Gastroesophageal sphincter (tissue), 4 donors: ENCODE measurements at regions not wholly inside any gene's neighbourhood (a gene's known extent, or its start where the extent isn't known, plus 50 kb on each side); places are given as distances from the start of the nearest gene placed in this dataset.

ENCODE experiments used
- ATAC-seq: fragments of 150-250 bp; one replicate; pipeline ENCODE4 v1.9.1; 2016; ENCODE audit warnings: mild to moderate bottlenecking, moderate library complexity
- H3K27ac ChIP-seq, 4 donors: fragments of 200-600 bp; sonication (generic) in 3 of 4; 1 replicate in 3 of 4; 2 replicates in 1 of 4; pipeline ENCODE4 v1.5.1; 2016 to 2019
- H3K27me3 ChIP-seq: fragments of 200-600 bp; sonication (generic); one replicate; pipeline ENCODE4 v1.5.1; 2019
- H3K36me3 ChIP-seq, 2 donors: fragments of 200-600 bp; sonication (generic); one replicate each; pipeline ENCODE4 v1.5.1; 2019; ENCODE audit warnings: control low read depth in 1 of 2
- H3K4me1 ChIP-seq, 3 donors: fragments of 200-600 bp; sonication (generic); 1 replicate in 2 of 3; 2 replicates in 1 of 3; pipeline ENCODE4 v1.5.1; 2016 to 2019; ENCODE audit warnings: control low read depth in 2 of 3
- H3K4me3 ChIP-seq, 2 donors: fragments of 200-600 bp; sonication (generic); one replicate each; pipeline ENCODE4 v1.5.1; 2019; ENCODE audit warnings: mild to moderate bottlenecking in 1 of 2, moderate library complexity in 1 of 2
- H3K9me3 ChIP-seq, 3 donors: fragments of 200-600 bp; sonication (generic); one replicate each; pipeline ENCODE4 v1.5.1; 2017 to 2019; ENCODE audit warnings: control low read depth in 2 of 3
- EP300 ChIP-seq: sonication (generic); formaldehyde crosslinking; IDR thresholded peaks from one replicate; pipeline ENCODE4 v1.6.1; 2017; ENCODE audit warnings: antibody characterized with exemption, mild to moderate bottlenecking
- POLR2A ChIP-seq, 2 donors: fragments of 450-650 bp; IDR thresholded peaks; one replicate each; pipeline ENCODE4 v1.6.1; 2017; ENCODE audit warnings: antibody characterized with exemption in 2 of 2, mild to moderate bottlenecking in 2 of 2, moderate library complexity in 1 of 2
- POLR2AphosphoS5 ChIP-seq: sonication (generic); formaldehyde crosslinking; IDR thresholded peaks from one replicate; pipeline ENCODE4 v1.6.1; 2017; ENCODE audit warnings: antibody characterized with exemption
- WGBS, 2 donors: methylation state at CpG; one replicate each; pipeline ENCODE4 v1.1.5; 2018; ENCODE audit warnings: low coverage in 1 of 2; 5-methylcytosine and 5-hydroxymethylcytosine counted together
- TF ChIP-seq, protein P1 (sequence below), 4 experiments: fragments of 200-600 bp in 2 of 4; fragments of 450-650 bp in 2 of 4; sonication (generic) in 1 of 4; IDR thresholded peaks; one replicate each; pipeline ENCODE4 v1.5.1; 2017 to 2019; ENCODE audit warnings: antibody characterized with exemption in 4 of 4, mild to moderate bottlenecking in 2 of 4, moderate library complexity in 2 of 4

DNA sequence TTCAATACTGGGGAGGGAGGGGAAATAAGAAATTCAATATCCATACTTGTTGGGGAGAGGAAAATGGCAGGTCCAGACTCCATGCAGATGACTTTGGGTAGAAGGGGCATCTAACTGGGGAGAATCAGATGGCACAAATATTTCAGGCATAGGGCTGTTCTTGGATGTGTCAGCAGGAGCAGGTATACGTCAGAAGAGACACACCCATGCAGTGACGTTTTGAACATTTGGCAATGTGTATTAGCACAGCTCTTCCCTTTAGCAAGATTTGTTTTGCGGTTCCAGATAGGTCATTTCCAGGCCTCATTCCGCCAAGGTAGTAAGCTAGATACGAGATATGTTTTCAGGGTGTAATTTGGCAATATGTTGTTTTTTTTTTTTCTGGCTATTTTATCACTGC is 187.2 kb upstream of the CDH10 start:
- H3K4me3 ChIP-seq, result no peak overlapping the region
- no peak for TF ChIP-seq EP300
- TF ChIP-seq POLR2AphosphoS5, result no peak
- no peak for TF ChIP-seq POLR2A (IDR thresholded peaks at IDR 0.05)
- TF ChIP-seq, protein P1, sequence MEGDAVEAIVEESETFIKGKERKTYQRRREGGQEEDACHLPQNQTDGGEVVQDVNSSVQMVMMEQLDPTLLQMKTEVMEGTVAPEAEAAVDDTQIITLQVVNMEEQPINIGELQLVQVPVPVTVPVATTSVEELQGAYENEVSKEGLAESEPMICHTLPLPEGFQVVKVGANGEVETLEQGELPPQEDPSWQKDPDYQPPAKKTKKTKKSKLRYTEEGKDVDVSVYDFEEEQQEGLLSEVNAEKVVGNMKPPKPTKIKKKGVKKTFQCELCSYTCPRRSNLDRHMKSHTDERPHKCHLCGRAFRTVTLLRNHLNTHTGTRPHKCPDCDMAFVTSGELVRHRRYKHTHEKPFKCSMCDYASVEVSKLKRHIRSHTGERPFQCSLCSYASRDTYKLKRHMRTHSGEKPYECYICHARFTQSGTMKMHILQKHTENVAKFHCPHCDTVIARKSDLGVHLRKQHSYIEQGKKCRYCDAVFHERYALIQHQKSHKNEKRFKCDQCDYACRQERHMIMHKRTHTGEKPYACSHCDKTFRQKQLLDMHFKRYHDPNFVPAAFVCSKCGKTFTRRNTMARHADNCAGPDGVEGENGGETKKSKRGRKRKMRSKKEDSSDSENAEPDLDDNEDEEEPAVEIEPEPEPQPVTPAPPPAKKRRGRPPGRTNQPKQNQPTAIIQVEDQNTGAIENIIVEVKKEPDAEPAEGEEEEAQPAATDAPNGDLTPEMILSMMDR (IDR thresholded peaks at IDR 0.05), result no peak
- ATAC-seq, result no peak
- 44 to 81% methylated on average over 4 to 5 of the region's 5 CpGs for WGBS, 2 donors
- H3K27ac ChIP-seq, result no peak overlapping the region
- no peaks in the 10 kb centered on the region for H3K4me1 ChIP-seq
- H3K27me3 ChIP-seq, result no peaks in the 10 kb centered on the region
- H3K36me3 ChIP-seq, result no peaks in the 10 kb centered on the region
- H3K9me3 ChIP-seq, result no peaks in the 10 kb centered on the region

DNA sequence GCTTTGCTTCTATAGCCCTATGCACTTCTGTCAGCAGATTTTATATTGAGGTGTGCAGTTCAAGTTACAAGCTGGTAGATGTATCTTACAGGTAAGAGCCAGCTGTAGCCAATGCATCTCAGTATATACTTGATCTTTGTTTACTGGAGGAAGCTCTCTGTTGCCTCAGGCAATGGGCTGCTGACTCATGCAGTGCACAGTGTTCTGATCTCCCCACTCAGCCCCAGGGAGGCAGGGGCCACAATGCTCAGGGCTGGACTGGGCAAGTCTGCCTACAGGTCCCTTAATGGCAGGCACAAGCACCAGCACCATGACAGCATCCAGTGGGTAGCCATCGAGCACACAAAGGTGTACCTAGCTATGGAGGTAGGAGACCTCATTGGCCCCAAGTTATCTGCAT is 178.8 kb upstream of the CDH10 start:
- Histone ChIP-seq H3K36me3 (no peaks in the 10 kb centered on the region), H3K27me3 (no peaks in the 10 kb centered on the region), H3K4me1 (no peaks in the 10 kb centered on the region), H3K27ac (no peak overlapping the region), H3K9me3 (no peaks in the 10 kb centered on the region), H3K4me3 (no peak overlapping the region)
- TF ChIP-seq EP300, result no peak
- TF ChIP-seq POLR2A (IDR thresholded peaks at IDR 0.05), result no peak
- TF ChIP-seq, protein P1 (IDR thresholded peaks at IDR 0.05), result no peak
- no peak for TF ChIP-seq POLR2AphosphoS5
- no peak for ATAC-seq
- no CpG with 5 or more reads among the region's 1 CpG for WGBS, 2 donors

DNA sequence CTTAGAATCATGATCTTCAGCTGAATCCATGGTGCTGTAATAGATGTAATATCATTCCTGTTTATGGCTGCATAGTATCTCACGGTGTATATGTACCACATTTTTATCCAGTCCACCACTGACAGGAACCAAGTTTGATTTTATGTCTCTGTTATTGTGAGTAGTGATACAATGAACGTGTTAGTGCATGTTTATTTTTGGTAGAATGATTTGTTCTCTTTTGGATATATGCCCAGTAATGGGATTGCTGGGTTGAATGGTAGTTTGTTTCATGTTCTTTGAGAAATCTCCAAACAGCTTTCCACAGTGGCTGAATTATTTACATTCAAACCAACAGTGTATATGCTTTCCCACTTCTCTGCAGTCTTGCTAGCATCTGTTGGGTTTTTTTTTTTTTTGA is 175.1 kb upstream of the CDH10 start:
- WGBS, 2 donors, result 36 to 48% methylated on average over 2 of the region's 2 CpGs
- Histone ChIP-seq H3K27me3 (no peaks in the 10 kb centered on the region), H3K4me1 (no peaks in the 10 kb centered on the region), H3K4me3 (no peak overlapping the region), H3K36me3 (no peaks in the 10 kb centered on the region), H3K27ac (no peak overlapping the region), H3K9me3 (no peaks in the 10 kb centered on the region)
- TF ChIP-seq, protein P1 (IDR thresholded peaks at IDR 0.05), result no peak
- TF ChIP-seq POLR2A (IDR thresholded peaks at IDR 0.05) (no peak), EP300 (no peak), POLR2AphosphoS5 (no peak)
- no peak for ATAC-seq

DNA sequence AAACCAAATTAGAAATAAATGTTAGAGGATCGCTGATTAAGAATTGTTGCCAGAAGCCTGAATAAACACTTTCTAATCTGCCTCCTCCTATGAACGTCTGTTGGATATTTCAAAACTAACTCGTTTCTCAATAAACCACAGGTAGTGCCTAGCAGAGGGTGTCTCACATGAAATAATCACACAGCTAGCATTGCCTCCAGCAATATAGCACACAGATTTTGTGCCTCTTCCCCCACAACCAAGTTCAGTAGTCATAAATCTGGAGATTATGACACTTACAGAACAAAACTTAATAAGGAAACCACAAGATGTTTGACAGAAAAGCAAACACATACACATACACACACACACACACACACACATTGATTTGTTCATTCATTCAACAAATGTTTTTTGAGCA is 173.2 kb upstream of the CDH10 start:
- no peaks in the 10 kb centered on the region for H3K36me3 ChIP-seq
- ATAC-seq, result no peak
- H3K4me1 ChIP-seq, result no peaks in the 10 kb centered on the region
- WGBS, 2 donors, result 50 to 62% methylated on average over 3 of the region's 3 CpGs
- no peak overlapping the region for H3K4me3 ChIP-seq
- no peaks in the 10 kb centered on the region for H3K9me3 ChIP-seq
- no peak for TF ChIP-seq EP300
- H3K27me3 ChIP-seq, result no peaks in the 10 kb centered on the region
- no peak overlapping the region for H3K27ac ChIP-seq

DNA sequence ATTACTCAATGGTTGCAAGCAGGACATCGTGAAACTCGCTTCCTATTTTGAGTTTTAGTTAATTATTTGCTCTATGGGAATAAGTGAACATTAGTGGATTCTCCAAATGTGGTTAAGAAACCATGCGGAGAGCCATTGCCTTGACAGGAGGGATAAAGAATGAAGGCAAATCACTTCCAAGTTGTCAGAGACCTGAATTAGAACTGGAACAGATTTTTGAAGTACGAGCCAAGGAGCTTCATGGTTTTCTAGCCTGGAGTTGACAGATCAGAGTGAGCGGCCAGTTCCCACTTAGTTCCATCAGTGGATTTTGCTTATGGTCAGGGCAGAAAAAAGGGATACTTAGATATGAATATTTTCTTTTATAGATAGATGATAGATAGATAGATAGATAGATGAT is 171.4 kb upstream of the CDH10 start:
- WGBS, 2 donors, result 32 to 72% methylated on average over 4 to 5 of the region's 5 CpGs
- H3K36me3 ChIP-seq, result no peaks in the 10 kb centered on the region
- H3K27ac ChIP-seq, result no peak overlapping the region
- H3K27me3 ChIP-seq, result no peaks in the 10 kb centered on the region
- no peak overlapping the region for H3K4me3 ChIP-seq
- TF ChIP-seq POLR2AphosphoS5 (no peak), POLR2A (IDR thresholded peaks at IDR 0.05) (no peak)
- TF ChIP-seq, protein P1 (IDR thresholded peaks at IDR 0.05), result no peak
- H3K9me3 ChIP-seq, result no peaks in the 10 kb centered on the region
- H3K4me1 ChIP-seq, result no peaks in the 10 kb centered on the region
- ATAC-seq, result no peak

DNA sequence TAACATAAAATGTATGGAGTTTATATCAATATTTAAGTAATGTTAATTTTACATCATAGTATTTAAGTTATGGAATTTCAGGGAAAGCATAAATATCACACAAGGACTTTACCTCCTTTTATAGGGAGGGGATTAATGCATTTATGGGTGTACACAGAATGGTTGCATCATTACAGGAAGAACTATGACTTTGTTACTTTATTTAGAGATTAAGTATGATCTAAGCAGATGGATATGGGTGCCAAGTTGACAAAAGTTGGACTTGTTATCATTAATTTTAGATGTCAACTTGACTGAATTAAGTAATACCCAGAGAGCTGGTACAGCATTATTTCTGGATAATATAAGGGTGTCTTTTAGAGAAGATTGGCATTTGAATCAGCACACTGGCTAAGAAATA is 160.5 kb upstream of the CDH10 start:
- Histone ChIP-seq H3K36me3 (no peaks in the 10 kb centered on the region), H3K27me3 (no peaks in the 10 kb centered on the region), H3K4me1 (no peaks in the 10 kb centered on the region), H3K4me3 (no peak overlapping the region), H3K9me3 (no peaks in the 10 kb centered on the region), H3K27ac (no peak overlapping the region)
- TF ChIP-seq POLR2A (IDR thresholded peaks at IDR 0.05), result no peak
- no peak for TF ChIP-seq POLR2AphosphoS5
- no peak for TF ChIP-seq EP300
- TF ChIP-seq, protein P1 (IDR thresholded peaks at IDR 0.05), result no peak
- ATAC-seq, result no peak
